IMR-90 (cell line): ENCODE measurements at regions not wholly inside any gene's neighbourhood (a gene's known extent, or its start where the extent isn't known, plus 50 kb on each side); places are given as distances from the start of the nearest gene placed in this dataset.

Experiments
- ATAC-seq: fragments of 200-7000 bp; cut with Tn5 transposase; 2 replicates; pipeline ENCODE4 v1.9.1; 2020; ENCODE audit warnings: low read depth, mild to moderate bottlenecking, moderate library complexity
- BruUV-seq: library from RNA; stranded (reverse); fragments of 400-500 nt; replicated peaks from 2 replicates; lab custom pipeline; 2021; lab: Mats Ljungman, UMichigan
- CTCF ChIA-PET: fragments of 300-600 bp; formaldehyde crosslinking; extraction: SDS; loops from one replicate; lab custom pipeline; 2021; ENCODE audit warnings: antibody characterized with exemption; lab: Yijun Ruan, JAX
- POLR2A ChIA-PET: fragments of 300-600 bp; sonication (Branson Sonifier 250); formaldehyde crosslinking; loops from one replicate; lab custom pipeline; 2022; ENCODE audit warnings: antibody characterized with exemption; ENCODE audit not compliant: unreplicated experiment; lab: Charles Lee
- DNase-seq: peaks from one replicate; pipeline ENCODE4 v3.0.0; 2013
- H2AFZ ChIP-seq: replicated peaks from 2 replicates; pipeline ENCODE3; 2013; ENCODE audit warnings: low read length, mild to moderate bottlenecking; ENCODE audit not compliant: poor library complexity
- H2AK5ac ChIP-seq: 2 replicates; pipeline ENCODE4 v1.6.1; 2013; ENCODE audit warnings: low read depth, low read length, inconsistent platforms
- H2AK9ac ChIP-seq: replicated peaks from 2 replicates; pipeline ENCODE3; 2013; ENCODE audit warnings: mild to moderate bottlenecking, low read depth, low read length, moderate library complexity; ENCODE audit not compliant: poor library complexity
- H2BK120ac ChIP-seq: 2 replicates; pipeline ENCODE4 v1.6.1; 2013; ENCODE audit warnings: low read depth, low read length, inconsistent platforms
- H2BK15ac ChIP-seq: 3 replicates; pipeline ENCODE4 v1.6.1; 2013; ENCODE audit warnings: low read depth, low read length, inconsistent platforms
- H2BK20ac ChIP-seq: 2 replicates; pipeline ENCODE4 v1.6.1; 2013; ENCODE audit warnings: low read depth, mild to moderate bottlenecking, inconsistent platforms, low read length, moderate library complexity
- H2BK5ac ChIP-seq: 2 replicates; pipeline ENCODE4 v1.6.1; 2013; ENCODE audit warnings: mild to moderate bottlenecking, low read depth, low read length, inconsistent platforms; ENCODE audit not compliant: poor library complexity, severe bottlenecking
- H3K14ac ChIP-seq: replicated peaks from 2 replicates; pipeline ENCODE4 v1.6.1; 2013; ENCODE audit warnings: low read depth, low read length, inconsistent platforms
- H3K18ac ChIP-seq: 2 replicates; pipeline ENCODE4 v1.6.1; 2013; ENCODE audit warnings: low read depth, low read length, control low read depth
- H3K23ac ChIP-seq: 2 replicates; pipeline ENCODE4 v1.6.1; 2013; ENCODE audit warnings: low read depth, low read length, inconsistent platforms
- H3K27ac ChIP-seq: 2 replicates; pipeline ENCODE4 v1.5.1; 2013; ENCODE audit warnings: mild to moderate bottlenecking, control low read depth, low read length; ENCODE audit not compliant: insufficient read depth
- H3K27me3 ChIP-seq: 2 replicates; pipeline ENCODE4 v1.6.1; 2013; ENCODE audit warnings: low read length; ENCODE audit not compliant: control insufficient read depth, insufficient read depth
- H3K36me3 ChIP-seq: 2 replicates; pipeline ENCODE4 v1.6.1; 2013; ENCODE audit warnings: low read length, mixed read lengths; ENCODE audit not compliant: control insufficient read depth, insufficient read depth
- H3K4ac ChIP-seq: 2 replicates; pipeline ENCODE4 v1.6.1; 2013; ENCODE audit warnings: low read depth, low read length, inconsistent platforms
- H3K4me1 ChIP-seq: 2 replicates; pipeline ENCODE4 v1.6.1; 2013; ENCODE audit warnings: low read length, mixed read lengths; ENCODE audit not compliant: control insufficient read depth, insufficient read depth
- H3K4me2 ChIP-seq: 2 replicates; pipeline ENCODE4 v1.6.1; 2013; ENCODE audit warnings: low read depth, mild to moderate bottlenecking, control low read depth, low read length, moderate library complexity
- H3K4me3 ChIP-seq: 2 replicates; pipeline ENCODE4 v1.5.1; 2013; ENCODE audit warnings: low read depth, mild to moderate bottlenecking, control low read depth, low read length, moderate library complexity; ENCODE audit not compliant: insufficient read depth
- H3K56ac ChIP-seq: 2 replicates; pipeline ENCODE4 v1.6.1; 2013; ENCODE audit warnings: low read length, inconsistent platforms; ENCODE audit not compliant: insufficient read depth; ENCODE audit errors: extremely low read depth
- H3K79me1 ChIP-seq, 2 experiments: 2 replicates each; pipeline ENCODE4 v1.6.1; 2013; ENCODE audit warnings: low read length in 2 of 2, inconsistent platforms in 1 of 2, low read depth in 1 of 2
- H3K9ac ChIP-seq: 2 replicates; pipeline ENCODE4 v1.6.1; 2013; ENCODE audit warnings: low read depth, low read length, control low read depth
- H3K9me1 ChIP-seq: 2 replicates; pipeline ENCODE4 v1.6.1; 2013; ENCODE audit warnings: low read length, inconsistent platforms; ENCODE audit not compliant: insufficient read depth
- H3K9me3 ChIP-seq: 2 replicates; pipeline ENCODE4 v1.6.1; 2013; ENCODE audit warnings: low read length; ENCODE audit not compliant: control insufficient read depth, insufficient read depth
- H4K20me1 ChIP-seq: 2 replicates; pipeline ENCODE4 v1.6.1; 2013; ENCODE audit warnings: low read length, inconsistent platforms; ENCODE audit not compliant: insufficient read depth
- H4K5ac ChIP-seq: 2 replicates; pipeline ENCODE4 v1.6.1; 2013; ENCODE audit warnings: mild to moderate bottlenecking, low read depth, low read length, control low read depth
- H4K8ac ChIP-seq, 2 experiments: 2 replicates each; pipeline ENCODE4 v1.6.1; 2013; ENCODE audit warnings: low read depth in 2 of 2, low read length in 2 of 2, control low read depth in 1 of 2, inconsistent platforms in 1 of 2
- H4K91ac ChIP-seq: 2 replicates; pipeline ENCODE4 v1.6.1; 2013; ENCODE audit warnings: low read depth, low read length, inconsistent platforms; ENCODE audit not compliant: insufficient read depth
- BHLHE40 ChIP-seq: fragments of 150-350 bp; IDR thresholded peaks from 2 replicates; pipeline ENCODE4 v1.6.1; 2016; ENCODE audit warnings: mild to moderate bottlenecking, low read depth, low read length
- CEBPB ChIP-seq: IDR thresholded peaks from 2 replicates; pipeline ENCODE4 v1.6.1; 2012; ENCODE audit warnings: low read depth, low read length, improper control_type of control experiment
- CHD1 ChIP-seq: IDR thresholded peaks from 2 replicates; pipeline ENCODE4 v1.6.1; 2012; ENCODE audit warnings: low read depth, low read length, improper control_type of control experiment
- CTCF ChIP-seq: conservative IDR thresholded peaks from 2 replicates; pipeline ENCODE4 v1.5.1; 2012; ENCODE audit warnings: mild to moderate bottlenecking, low read depth, low read length, improper control_type of control experiment
- FOS ChIP-seq: fragments of 150-350 bp; IDR thresholded peaks from 2 replicates; pipeline ENCODE4 v1.6.1; 2016; ENCODE audit warnings: low read depth, low read length
- MAFK ChIP-seq: IDR thresholded peaks from 2 replicates; pipeline ENCODE4 v1.6.1; 2012; ENCODE audit warnings: low read depth, low read length, improper control_type of control experiment
- MAZ ChIP-seq: IDR thresholded peaks from 2 replicates; pipeline ENCODE4 v1.6.1; 2012; ENCODE audit warnings: low read depth, mild to moderate bottlenecking, low read length, improper control_type of control experiment, moderate library complexity, borderline replicate concordance
- MXI1 ChIP-seq: IDR thresholded peaks from 2 replicates; pipeline ENCODE4 v1.6.1; 2012; ENCODE audit warnings: low read depth, mild to moderate bottlenecking, low read length, moderate library complexity, borderline replicate concordance
- NFE2L2 ChIP-seq: fragments of 150-350 bp; IDR thresholded peaks from 2 replicates; pipeline ENCODE4 v1.6.1; 2016; ENCODE audit warnings: low read depth, mild to moderate bottlenecking, low read length
- POLR2A ChIP-seq: IDR thresholded peaks from 2 replicates; pipeline ENCODE4 v1.6.1; 2012; ENCODE audit warnings: mild to moderate bottlenecking, low read depth, low read length
- RAD21 ChIP-seq: IDR thresholded peaks from 2 replicates; pipeline ENCODE4 v1.6.1; 2012; ENCODE audit warnings: low read length, improper control_type of control experiment
- RCOR1 ChIP-seq: IDR thresholded peaks from 2 replicates; pipeline ENCODE4 v1.6.1; 2012; ENCODE audit warnings: mild to moderate bottlenecking, low read length, improper control_type of control experiment; ENCODE audit not compliant: insufficient replicate concordance
- RFX5 ChIP-seq: IDR thresholded peaks from 2 replicates; pipeline ENCODE4 v1.8.0; 2012; ENCODE audit warnings: low read depth, mild to moderate bottlenecking, low read length, moderate library complexity
- SMC3 ChIP-seq: fragments of 150-350 bp; IDR thresholded peaks from 2 replicates; pipeline ENCODE4 v1.6.1; 2016; ENCODE audit warnings: low read depth, mild to moderate bottlenecking, antibody characterized with exemption, low read length, moderate library complexity
- WGBS, 2 experiments: methylation state at CpG; one replicate each; pipeline versions ENCODE4 v1.1.5 to v1.1.7; 2013; ENCODE audit warnings: missing lambda C conversion rate in 2 of 2; ENCODE audit not compliant: insufficient read length in 1 of 2; ENCODE audit errors: extremely low coverage in 2 of 2; 5-methylcytosine and 5-hydroxymethylcytosine counted together
- dilution Hi-C: fragments of 300-500 bp; cut with HindIII; formaldehyde crosslinking; loops from one replicate; pipeline ENCODE4 v1.14.3; 2018; ENCODE audit warnings: low sequenced_read_pairs; ENCODE audit not compliant: unreplicated experiment
- in situ Hi-C: fragments of 300-500 bp; cut with MboI; formaldehyde crosslinking; loops from 3 replicates; pipeline ENCODE4 v1.14.3; 2019; ENCODE audit warnings: low sequenced_read_pairs, inconsistent platforms, mixed read lengths
- intact Hi-C: fragments of 100-400 bp; cut with micrococcal nuclease; formaldehyde crosslinking; loops from 2 replicates; pipeline ENCODE4 v1.10.0; 2022
- TF ChIP-seq, protein P1 (sequence below): fragments of 150-350 bp; IDR thresholded peaks from 2 replicates; pipeline ENCODE4 v1.6.1; 2017; ENCODE audit warnings: mild to moderate bottlenecking, antibody characterized with exemption, low read length, low read depth

- no peak overlapping the region for H3K4ac ChIP-seq
- H3K9ac ChIP-seq: no peak overlapping the region
- no peak for TF ChIP-seq RAD21
- no peak for TF ChIP-seq RCOR1
- no peak for TF ChIP-seq MXI1
- TF ChIP-seq MAZ: no peak
- TF ChIP-seq NFE2L2: no peak
- TF ChIP-seq RFX5: no peak
- TF ChIP-seq POLR2A: no peak
- no peak for TF ChIP-seq SMC3
- TF ChIP-seq CHD1: no peak
- no peak for TF ChIP-seq CTCF
- no peak for TF ChIP-seq FOS
- no peak for TF ChIP-seq MAFK
- TF ChIP-seq BHLHE40: no peak
- TF ChIP-seq, protein P1, sequence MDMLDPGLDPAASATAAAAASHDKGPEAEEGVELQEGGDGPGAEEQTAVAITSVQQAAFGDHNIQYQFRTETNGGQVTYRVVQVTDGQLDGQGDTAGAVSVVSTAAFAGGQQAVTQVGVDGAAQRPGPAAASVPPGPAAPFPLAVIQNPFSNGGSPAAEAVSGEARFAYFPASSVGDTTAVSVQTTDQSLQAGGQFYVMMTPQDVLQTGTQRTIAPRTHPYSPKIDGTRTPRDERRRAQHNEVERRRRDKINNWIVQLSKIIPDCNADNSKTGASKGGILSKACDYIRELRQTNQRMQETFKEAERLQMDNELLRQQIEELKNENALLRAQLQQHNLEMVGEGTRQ: no peak
- TF ChIP-seq CEBPB: no peak
- H4K20me1 ChIP-seq: no peaks in the 10 kb centered on the region
- WGBS, 2 experiments: no CpG with 5 or more reads among the region's 3 CpGs
- no peak overlapping the region for H3K18ac ChIP-seq
- H3K14ac ChIP-seq: no peak overlapping the region
- no peak overlapping the region for H2AK5ac ChIP-seq
- H3K79me1 ChIP-seq: no peaks in the 10 kb centered on the region
- no peak overlapping the region for H2AK9ac ChIP-seq
- no peak overlapping the region for H3K56ac ChIP-seq
- dilution Hi-C loops: no loop called here
- H4K91ac ChIP-seq: no peak overlapping the region
- H2BK20ac ChIP-seq: no peak overlapping the region
- H3K27ac ChIP-seq: no peak overlapping the region
- no peak overlapping the region for H3K4me3 ChIP-seq
- H3K4me2 ChIP-seq: no peak overlapping the region
- BruUV-seq: no TSS peak
- DNase-seq (peak; percentile 44), ATAC-seq (no peak)
- H3K4me1 ChIP-seq: no peaks in the 10 kb centered on the region
- no peak overlapping the region for H4K8ac ChIP-seq
- ChIA-PET CTCF (no interaction called here), POLR2A (no interaction called here)
- H3K9me3 ChIP-seq: peaks cover 6% of the 10 kb centered on the region
- no peaks in the 10 kb centered on the region for H3K9me1 ChIP-seq
- no peaks in the 10 kb centered on the region for H3K36me3 ChIP-seq
- intact Hi-C loops: no loop called here
- no peak overlapping the region for H2BK15ac ChIP-seq
- H2BK120ac ChIP-seq: no peak overlapping the region; the same call in 1 of the 2 replicates
- no peaks in the 10 kb centered on the region for H3K27me3 ChIP-seq
- no peak overlapping the region for H2BK5ac ChIP-seq
- H3K23ac ChIP-seq: no peak overlapping the region
- no peak overlapping the region for H4K5ac ChIP-seq
- in situ Hi-C loops: no loop called here
- no peak overlapping the region for H2AFZ ChIP-seq
Observed at GRCh38 chr2:12797815-12798214, 81.1 kb downstream of the TRIB2 start.
